ENCODE measurements at regions not wholly inside any gene's neighbourhood (a gene's known extent, or its start where the extent isn't known, plus 50 kb on each side); places are given as distances from the start of the nearest gene placed in this dataset.

DNA sequence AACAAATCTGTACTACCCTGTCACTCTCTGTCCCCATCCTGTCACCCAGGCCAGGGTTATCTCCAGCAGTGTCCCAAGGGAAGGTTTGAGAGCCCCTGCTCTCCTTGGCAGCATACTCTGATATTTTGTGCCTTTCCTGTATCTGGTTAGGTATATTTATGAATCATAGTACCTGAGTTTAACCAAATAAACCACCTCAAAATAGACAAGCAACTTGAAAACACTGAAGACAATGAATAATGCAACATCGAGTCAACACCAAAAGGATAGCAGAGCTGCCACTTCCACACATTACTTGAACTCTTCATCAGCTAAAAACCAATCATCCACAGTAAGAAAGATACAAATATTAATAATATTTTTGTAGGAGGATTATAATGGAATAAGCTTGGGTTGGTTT lies 142.6 kb upstream of the TAB2 start:
- H3K9me3 Mint-ChIP-seq = peaks cover 5% of the 10 kb centered on the region; the same call in 2 of the 3 replicates

More for the DNA sequence above, 142.6 kb upstream of the TAB2 start:
- Histone ChIP-seq H2AFZ (no peak overlapping the region), H3K27me3 (ENCODE audit: insufficient read depth) (no peaks in the 10 kb centered on the region), H3K4me2 (no peak overlapping the region), H3K4me1 (ENCODE audit: insufficient read depth) (no peaks in the 10 kb centered on the region), H3K27ac (ENCODE audit: low read depth) (no peak overlapping the region), H3K4me3 (no peak overlapping the region), H3K9me2 (ENCODE audit: insufficient read depth) (0 out of 2 replicates have a peak, but pooled peaks cover 8% of the 10 kb centered on the region), H3F3A (replicated peaks; ENCODE audit: low read depth) (no peaks in the 10 kb centered on the region), H3K36me3 (ENCODE audit: insufficient read depth) (no peaks in the 10 kb centered on the region), H4K20me1 (replicated peaks; ENCODE audit: insufficient read depth) (no peaks in the 10 kb centered on the region), H3K79me2 (replicated peaks; ENCODE audit: insufficient read depth) (no peaks in the 10 kb centered on the region)
- H3K27ac Mint-ChIP-seq = no peak overlapping the region
- H3K36me3 Mint-ChIP-seq (ENCODE audit: low read depth) = no peaks in the 10 kb centered on the region; the same call in 2 of the 3 replicates
- H3K27me3 Mint-ChIP-seq (ENCODE audit: insufficient read depth, low read depth, poor library complexity) = peaks cover 2% of the 10 kb centered on the region
- H3K4me3 Mint-ChIP-seq = no peak overlapping the region
- DNase-seq (ENCODE audit: low spot score) = no peak
- ATAC-seq = no peak
- no peak for TF ChIP-seq NANOG (IDR thresholded peaks at IDR 0.05; ENCODE audit: borderline replicate concordance)
- TF ChIP-seq, protein P1, sequence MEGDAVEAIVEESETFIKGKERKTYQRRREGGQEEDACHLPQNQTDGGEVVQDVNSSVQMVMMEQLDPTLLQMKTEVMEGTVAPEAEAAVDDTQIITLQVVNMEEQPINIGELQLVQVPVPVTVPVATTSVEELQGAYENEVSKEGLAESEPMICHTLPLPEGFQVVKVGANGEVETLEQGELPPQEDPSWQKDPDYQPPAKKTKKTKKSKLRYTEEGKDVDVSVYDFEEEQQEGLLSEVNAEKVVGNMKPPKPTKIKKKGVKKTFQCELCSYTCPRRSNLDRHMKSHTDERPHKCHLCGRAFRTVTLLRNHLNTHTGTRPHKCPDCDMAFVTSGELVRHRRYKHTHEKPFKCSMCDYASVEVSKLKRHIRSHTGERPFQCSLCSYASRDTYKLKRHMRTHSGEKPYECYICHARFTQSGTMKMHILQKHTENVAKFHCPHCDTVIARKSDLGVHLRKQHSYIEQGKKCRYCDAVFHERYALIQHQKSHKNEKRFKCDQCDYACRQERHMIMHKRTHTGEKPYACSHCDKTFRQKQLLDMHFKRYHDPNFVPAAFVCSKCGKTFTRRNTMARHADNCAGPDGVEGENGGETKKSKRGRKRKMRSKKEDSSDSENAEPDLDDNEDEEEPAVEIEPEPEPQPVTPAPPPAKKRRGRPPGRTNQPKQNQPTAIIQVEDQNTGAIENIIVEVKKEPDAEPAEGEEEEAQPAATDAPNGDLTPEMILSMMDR (conservative IDR thresholded peaks at IDR 0.05; ENCODE audit: low read depth in 2 of 2) = no peak
- no peak for TF ChIP-seq ZNF114 (CRISPR knock-in tag; IDR thresholded peaks at IDR 0.05)
- no peak for TF ChIP-seq STAT1 (IDR thresholded peaks at IDR 0.05; ENCODE audit: unreplicated experiment)
- no peak for TF ChIP-seq EZH2phosphoT487 (IDR thresholded peaks at IDR 0.05; ENCODE audit: unreplicated experiment)
- TF ChIP-seq JUNB (IDR thresholded peaks at IDR 0.05; ENCODE audit: unreplicated experiment) = no peak
- TF ChIP-seq CREB1 (CRISPR knock-in tag; IDR thresholded peaks at IDR 0.05; ENCODE audit: low read depth) = no peak
- no peak for TF ChIP-seq ZNF331 (CRISPR knock-in tag; IDR thresholded peaks at IDR 0.05; ENCODE audit: low read depth)
- TF ChIP-seq, protein P2, sequence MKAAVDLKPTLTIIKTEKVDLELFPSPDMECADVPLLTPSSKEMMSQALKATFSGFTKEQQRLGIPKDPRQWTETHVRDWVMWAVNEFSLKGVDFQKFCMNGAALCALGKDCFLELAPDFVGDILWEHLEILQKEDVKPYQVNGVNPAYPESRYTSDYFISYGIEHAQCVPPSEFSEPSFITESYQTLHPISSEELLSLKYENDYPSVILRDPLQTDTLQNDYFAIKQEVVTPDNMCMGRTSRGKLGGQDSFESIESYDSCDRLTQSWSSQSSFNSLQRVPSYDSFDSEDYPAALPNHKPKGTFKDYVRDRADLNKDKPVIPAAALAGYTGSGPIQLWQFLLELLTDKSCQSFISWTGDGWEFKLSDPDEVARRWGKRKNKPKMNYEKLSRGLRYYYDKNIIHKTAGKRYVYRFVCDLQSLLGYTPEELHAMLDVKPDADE (IDR thresholded peaks at IDR 0.05) = no peak
- no peak for TF ChIP-seq EZH2 (IDR thresholded peaks at IDR 0.05; ENCODE audit: low read depth, unreplicated experiment)
- no peak for TF ChIP-seq POLR2AphosphoS5 (IDR thresholded peaks at IDR 0.05; ENCODE audit: low read depth)
- TF ChIP-seq, protein P3, sequence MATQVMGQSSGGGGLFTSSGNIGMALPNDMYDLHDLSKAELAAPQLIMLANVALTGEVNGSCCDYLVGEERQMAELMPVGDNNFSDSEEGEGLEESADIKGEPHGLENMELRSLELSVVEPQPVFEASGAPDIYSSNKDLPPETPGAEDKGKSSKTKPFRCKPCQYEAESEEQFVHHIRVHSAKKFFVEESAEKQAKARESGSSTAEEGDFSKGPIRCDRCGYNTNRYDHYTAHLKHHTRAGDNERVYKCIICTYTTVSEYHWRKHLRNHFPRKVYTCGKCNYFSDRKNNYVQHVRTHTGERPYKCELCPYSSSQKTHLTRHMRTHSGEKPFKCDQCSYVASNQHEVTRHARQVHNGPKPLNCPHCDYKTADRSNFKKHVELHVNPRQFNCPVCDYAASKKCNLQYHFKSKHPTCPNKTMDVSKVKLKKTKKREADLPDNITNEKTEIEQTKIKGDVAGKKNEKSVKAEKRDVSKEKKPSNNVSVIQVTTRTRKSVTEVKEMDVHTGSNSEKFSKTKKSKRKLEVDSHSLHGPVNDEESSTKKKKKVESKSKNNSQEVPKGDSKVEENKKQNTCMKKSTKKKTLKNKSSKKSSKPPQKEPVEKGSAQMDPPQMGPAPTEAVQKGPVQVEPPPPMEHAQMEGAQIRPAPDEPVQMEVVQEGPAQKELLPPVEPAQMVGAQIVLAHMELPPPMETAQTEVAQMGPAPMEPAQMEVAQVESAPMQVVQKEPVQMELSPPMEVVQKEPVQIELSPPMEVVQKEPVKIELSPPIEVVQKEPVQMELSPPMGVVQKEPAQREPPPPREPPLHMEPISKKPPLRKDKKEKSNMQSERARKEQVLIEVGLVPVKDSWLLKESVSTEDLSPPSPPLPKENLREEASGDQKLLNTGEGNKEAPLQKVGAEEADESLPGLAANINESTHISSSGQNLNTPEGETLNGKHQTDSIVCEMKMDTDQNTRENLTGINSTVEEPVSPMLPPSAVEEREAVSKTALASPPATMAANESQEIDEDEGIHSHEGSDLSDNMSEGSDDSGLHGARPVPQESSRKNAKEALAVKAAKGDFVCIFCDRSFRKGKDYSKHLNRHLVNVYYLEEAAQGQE (IDR thresholded peaks at IDR 0.05; ENCODE audit: unreplicated experiment) = no peak
- TF ChIP-seq, protein P4, sequence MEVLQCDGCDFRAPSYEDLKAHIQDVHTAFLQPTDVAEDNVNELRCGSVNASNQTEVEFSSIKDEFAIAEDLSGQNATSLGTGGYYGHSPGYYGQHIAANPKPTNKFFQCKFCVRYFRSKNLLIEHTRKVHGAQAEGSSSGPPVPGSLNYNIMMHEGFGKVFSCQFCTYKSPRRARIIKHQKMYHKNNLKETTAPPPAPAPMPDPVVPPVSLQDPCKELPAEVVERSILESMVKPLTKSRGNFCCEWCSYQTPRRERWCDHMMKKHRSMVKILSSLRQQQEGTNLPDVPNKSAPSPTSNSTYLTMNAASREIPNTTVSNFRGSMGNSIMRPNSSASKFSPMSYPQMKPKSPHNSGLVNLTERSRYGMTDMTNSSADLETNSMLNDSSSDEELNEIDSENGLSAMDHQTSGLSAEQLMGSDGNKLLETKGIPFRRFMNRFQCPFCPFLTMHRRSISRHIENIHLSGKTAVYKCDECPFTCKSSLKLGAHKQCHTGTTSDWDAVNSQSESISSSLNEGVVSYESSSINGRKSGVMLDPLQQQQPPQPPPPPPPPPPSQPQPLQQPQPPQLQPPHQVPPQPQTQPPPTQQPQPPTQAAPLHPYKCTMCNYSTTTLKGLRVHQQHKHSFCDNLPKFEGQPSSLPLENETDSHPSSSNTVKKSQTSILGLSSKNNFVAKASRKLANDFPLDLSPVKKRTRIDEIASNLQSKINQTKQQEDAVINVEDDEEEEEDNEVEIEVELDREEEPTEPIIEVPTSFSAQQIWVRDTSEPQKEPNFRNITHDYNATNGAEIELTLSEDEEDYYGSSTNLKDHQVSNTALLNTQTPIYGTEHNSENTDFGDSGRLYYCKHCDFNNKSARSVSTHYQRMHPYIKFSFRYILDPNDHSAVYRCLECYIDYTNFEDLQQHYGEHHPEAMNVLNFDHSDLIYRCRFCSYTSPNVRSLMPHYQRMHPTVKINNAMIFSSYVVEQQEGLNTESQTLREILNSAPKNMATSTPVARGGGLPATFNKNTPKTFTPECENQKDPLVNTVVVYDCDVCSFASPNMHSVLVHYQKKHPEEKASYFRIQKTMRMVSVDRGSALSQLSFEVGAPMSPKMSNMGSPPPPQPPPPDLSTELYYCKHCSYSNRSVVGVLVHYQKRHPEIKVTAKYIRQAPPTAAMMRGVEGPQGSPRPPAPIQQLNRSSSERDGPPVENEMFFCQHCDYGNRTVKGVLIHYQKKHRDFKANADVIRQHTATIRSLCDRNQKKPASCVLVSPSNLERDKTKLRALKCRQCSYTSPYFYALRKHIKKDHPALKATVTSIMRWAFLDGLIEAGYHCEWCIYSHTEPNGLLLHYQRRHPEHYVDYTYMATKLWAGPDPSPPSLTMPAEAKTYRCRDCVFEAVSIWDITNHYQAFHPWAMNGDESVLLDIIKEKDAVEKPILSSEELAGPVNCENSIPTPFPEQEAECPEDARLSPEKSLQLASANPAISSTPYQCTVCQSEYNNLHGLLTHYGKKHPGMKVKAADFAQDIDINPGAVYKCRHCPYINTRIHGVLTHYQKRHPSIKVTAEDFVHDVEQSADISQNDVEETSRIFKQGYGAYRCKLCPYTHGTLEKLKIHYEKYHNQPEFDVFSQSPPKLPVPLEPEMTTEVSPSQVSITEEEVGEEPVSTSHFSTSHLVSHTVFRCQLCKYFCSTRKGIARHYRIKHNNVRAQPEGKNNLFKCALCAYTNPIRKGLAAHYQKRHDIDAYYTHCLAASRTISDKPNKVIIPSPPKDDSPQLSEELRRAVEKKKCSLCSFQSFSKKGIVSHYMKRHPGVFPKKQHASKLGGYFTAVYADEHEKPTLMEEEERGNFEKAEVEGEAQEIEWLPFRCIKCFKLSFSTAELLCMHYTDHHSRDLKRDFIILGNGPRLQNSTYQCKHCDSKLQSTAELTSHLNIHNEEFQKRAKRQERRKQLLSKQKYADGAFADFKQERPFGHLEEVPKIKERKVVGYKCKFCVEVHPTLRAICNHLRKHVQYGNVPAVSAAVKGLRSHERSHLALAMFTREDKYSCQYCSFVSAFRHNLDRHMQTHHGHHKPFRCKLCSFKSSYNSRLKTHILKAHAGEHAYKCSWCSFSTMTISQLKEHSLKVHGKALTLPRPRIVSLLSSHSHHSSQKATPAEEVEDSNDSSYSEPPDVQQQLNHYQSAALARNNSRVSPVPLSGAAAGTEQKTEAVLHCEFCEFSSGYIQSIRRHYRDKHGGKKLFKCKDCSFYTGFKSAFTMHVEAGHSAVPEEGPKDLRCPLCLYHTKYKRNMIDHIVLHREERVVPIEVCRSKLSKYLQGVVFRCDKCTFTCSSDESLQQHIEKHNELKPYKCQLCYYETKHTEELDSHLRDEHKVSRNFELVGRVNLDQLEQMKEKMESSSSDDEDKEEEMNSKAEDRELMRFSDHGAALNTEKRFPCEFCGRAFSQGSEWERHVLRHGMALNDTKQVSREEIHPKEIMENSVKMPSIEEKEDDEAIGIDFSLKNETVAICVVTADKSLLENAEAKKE (CRISPR knock-in tag; IDR thresholded peaks at IDR 0.05) = no peak
- H3K4me1 Mint-ChIP-seq = no peaks in the 10 kb centered on the region
